GM12891 (cell line): ENCODE measurements at regions not wholly inside any gene's neighbourhood (a gene's known extent, or its start where the extent isn't known, plus 50 kb on each side); places are given as distances from the start of the nearest gene placed in this dataset.

Experiments
- DNase-seq: peaks from one replicate; pipeline ENCODE4 v3.0.0; 2011; ENCODE audit warnings: low spot score; ENCODE audit not compliant: insufficient read length
- FAIRE-seq: peaks from 2 replicates; lab custom pipeline; 2011; peaks lifted over from hg19 to GRCh38; lab: Jason Lieb, UNC
- PAX5 ChIP-seq: IDR thresholded peaks from 2 replicates; pipeline ENCODE4 v1.6.1; 2011; ENCODE audit warnings: low read length, moderate library complexity, mild to moderate bottlenecking; ENCODE audit not compliant: insufficient read depth, severe bottlenecking
- POLR2A ChIP-seq: IDR thresholded peaks from 2 replicates; pipeline ENCODE4 v1.6.1; 2011; ENCODE audit warnings: low read depth, low read length, control low read depth
- POLR2AphosphoS5 ChIP-seq: IDR thresholded peaks from 2 replicates; pipeline ENCODE4 v1.6.1; 2011; ENCODE audit warnings: low read depth, low read length, control low read depth
- POU2F2 ChIP-seq: IDR thresholded peaks from 2 replicates; pipeline ENCODE4 v1.6.1; 2011; ENCODE audit warnings: low read depth, mild to moderate bottlenecking, control low read depth, low read length, moderate library complexity
- SPI1 ChIP-seq: IDR thresholded peaks from 2 replicates; pipeline ENCODE4 v1.6.1; 2011; ENCODE audit warnings: low read depth, low read length, control low read depth
- TAF1 ChIP-seq: IDR thresholded peaks from 2 replicates; pipeline ENCODE4 v1.6.1; 2011; ENCODE audit warnings: low read depth, low read length, control low read depth

DNA sequence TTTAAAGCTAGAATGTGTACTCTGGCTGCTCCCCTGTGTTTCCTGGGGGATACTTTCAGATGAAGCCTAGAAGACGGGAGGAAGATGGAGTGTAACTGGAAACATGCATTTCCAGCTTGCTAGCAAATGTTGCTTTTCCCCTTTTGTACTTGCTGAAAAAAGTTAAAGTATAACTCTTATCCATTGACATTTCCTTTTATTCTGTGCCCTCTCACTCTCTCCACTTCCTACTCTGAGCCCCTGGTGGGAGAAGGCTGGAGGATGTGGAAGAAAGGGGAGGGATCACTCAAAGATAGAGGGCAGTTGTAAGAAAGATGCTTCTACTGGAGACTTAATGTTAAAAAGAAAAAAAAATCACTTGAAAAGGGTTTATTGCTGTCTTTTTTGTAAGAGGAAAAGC lies 396.5 kb downstream of the DTHD1 start:
- TF ChIP-seq TAF1 = no peak
- no peak for TF ChIP-seq PAX5
- TF ChIP-seq SPI1 = no peak
- no peak for TF ChIP-seq POLR2AphosphoS5
- TF ChIP-seq POLR2A = no peak
- no peak for TF ChIP-seq POU2F2
- FAIRE-seq (no peak), DNase-seq (no peak)

DNA sequence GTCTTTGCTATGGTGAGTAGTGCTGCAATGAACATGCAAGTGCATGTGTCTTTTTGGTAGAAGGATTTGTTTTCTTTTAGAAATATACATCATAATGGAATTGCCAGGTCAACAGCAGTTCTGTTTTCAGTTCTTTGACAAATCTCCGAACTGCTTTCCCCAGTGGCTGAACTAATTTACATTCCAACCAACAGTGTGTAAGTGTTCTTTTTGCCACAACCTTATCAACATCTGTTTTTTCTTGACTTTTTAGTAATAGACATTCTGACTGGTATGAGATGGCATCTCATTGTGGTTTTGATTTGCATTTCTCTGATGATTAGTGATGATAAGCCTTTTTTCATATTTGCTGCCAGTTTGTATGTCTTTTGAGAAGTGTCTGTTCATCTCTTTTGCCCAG lies 406.3 kb downstream of the DTHD1 start:
- DNase-seq = no peak
- no peak for TF ChIP-seq PAX5
- no peak for TF ChIP-seq POLR2A
- TF ChIP-seq POLR2AphosphoS5 = no peak
- TF ChIP-seq POU2F2 = no peak
- no peak for TF ChIP-seq SPI1
- no peak for TF ChIP-seq TAF1
- no peak for FAIRE-seq

DNA sequence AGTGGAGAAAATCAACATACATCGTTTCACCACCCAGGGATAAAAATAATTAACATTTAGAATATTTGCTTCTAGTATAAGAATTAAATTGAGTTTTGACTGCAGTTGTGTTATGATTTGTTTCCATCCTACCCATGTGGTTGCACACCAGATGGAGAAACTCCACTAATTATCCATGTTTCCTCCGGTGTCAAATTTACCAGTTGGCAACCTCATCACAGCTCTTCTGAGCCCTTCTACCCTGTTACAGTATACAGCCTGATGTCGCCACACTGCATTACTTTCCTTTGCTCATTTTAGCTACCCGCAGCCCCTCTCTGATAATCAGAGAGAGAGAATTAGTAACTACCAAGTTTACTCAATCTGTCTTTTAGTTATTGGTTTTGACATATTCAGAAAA lies 411.2 kb downstream of the DTHD1 start:
- TF ChIP-seq POLR2A (no peak), TAF1 (no peak), POU2F2 (no peak), POLR2AphosphoS5 (no peak), SPI1 (no peak), PAX5 (no peak)
- DNase-seq (no peak), FAIRE-seq (no peak)

DNA sequence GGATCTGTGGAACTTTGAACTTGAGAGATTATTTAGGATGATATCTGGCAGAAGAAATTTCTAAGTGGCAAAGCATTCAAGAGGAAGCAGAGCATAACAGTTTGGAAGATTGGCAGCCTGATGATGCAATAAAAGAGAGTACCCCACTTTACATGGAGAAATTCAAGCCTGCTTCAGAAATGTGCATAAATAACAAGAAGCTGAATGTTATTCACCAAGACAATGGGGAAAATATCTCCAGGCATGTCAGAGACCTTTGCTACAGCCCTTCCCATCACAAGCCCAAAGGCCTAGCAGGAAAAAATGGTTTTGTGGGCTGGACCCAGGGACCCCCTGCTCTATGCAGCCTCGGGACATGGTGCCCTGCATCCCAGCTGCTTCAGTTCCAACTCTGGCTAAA lies 420.8 kb downstream of the DTHD1 start:
- no peak for FAIRE-seq
- TF ChIP-seq POU2F2 = no peak
- TF ChIP-seq POLR2AphosphoS5 = no peak
- TF ChIP-seq SPI1 = no peak
- TF ChIP-seq TAF1 = no peak
- no peak for TF ChIP-seq PAX5
- no peak for TF ChIP-seq POLR2A
- no peak for DNase-seq

DNA sequence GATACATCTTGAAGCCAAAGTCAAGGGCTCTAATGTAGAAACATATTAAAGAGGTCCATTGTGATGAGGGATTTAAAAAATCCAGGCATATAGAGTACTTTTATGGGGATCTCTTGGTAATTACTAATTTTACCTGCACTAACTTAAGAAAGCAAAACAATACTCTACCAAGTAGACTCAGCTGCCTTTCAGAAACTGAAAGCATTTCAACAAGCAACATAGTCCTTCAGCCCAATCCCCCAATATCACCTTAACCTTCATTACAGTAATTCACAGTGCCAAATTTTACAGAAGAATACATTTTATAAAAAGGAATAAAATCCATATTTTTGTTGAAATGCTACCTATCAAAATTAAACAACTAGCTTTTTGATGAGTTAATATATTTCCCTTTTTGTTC lies 422.9 kb downstream of the DTHD1 start:
- no peak for TF ChIP-seq PAX5
- FAIRE-seq (no peak), DNase-seq (no peak)

DNA sequence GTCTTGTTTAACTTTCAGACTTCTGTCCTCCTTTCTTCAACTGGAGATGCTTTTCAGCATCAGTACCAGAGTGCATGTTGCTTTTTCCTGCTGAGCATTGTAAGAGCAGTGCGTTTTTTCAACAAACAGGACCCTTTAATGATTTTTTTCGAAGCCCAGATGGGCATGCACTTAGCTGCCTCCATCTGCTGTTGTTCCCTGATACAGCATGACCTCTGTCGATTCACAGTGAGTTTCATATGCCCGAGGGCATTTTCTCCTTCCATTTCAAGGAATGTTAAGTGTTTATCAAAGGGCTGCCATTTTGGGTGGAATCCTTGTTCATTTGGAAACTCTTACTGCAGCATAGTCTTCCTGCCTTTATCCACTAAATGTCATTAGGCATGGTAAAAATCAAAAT lies 428.6 kb downstream of the DTHD1 start:
- FAIRE-seq (no peak), DNase-seq (no peak)
- TF ChIP-seq POLR2A = no peak
- no peak for TF ChIP-seq POLR2AphosphoS5
- no peak for TF ChIP-seq TAF1
- no peak for TF ChIP-seq SPI1
- no peak for TF ChIP-seq PAX5
- TF ChIP-seq POU2F2 = no peak

DNA sequence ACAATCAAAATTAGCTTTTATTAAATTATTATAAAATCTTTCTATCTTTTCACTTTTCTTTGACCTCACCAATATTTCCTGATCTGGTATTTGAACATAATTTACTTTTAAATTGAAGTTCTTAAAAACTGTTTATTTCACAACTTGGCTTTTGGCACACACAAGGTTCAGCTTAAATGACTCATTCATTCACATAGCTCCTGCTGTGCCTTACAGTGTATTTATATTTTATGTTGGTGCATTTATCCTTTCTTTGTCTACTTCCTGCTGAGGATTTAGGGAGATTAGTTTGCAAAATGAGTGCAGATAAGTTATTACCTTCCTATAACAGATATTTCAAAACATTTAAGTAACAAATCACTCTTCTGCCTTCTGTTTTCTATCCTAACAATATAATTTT lies 430.6 kb downstream of the DTHD1 start:
- TF ChIP-seq TAF1 (no peak), PAX5 (no peak), POU2F2 (no peak), SPI1 (no peak), POLR2A (no peak), POLR2AphosphoS5 (no peak)
- DNase-seq (no peak), FAIRE-seq (no peak)

DNA sequence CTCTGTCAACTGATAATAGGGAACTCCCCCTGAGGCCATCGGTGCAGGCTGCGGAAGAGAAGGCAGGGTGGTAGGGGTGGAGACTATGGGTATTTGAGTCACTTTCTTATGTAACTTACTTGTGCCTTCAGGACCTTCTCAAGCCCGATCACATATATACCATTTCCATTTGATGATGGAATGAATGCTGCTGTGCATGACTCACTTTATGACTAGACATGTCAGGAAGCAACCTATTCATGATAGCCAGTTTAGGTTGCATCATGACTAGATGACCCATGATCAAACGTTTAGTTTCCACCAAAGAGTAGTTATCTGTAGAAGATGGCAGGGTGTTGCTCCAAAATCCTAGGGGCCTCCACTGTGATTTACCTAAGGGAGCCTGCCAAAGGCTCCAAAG lies 435.5 kb downstream of the DTHD1 start:
- DNase-seq = no peak
- no peak for FAIRE-seq
- no peak for TF ChIP-seq POLR2A
- TF ChIP-seq PAX5 = no peak
- TF ChIP-seq SPI1 = no peak
- no peak for TF ChIP-seq POLR2AphosphoS5
- no peak for TF ChIP-seq POU2F2
- no peak for TF ChIP-seq TAF1

DNA sequence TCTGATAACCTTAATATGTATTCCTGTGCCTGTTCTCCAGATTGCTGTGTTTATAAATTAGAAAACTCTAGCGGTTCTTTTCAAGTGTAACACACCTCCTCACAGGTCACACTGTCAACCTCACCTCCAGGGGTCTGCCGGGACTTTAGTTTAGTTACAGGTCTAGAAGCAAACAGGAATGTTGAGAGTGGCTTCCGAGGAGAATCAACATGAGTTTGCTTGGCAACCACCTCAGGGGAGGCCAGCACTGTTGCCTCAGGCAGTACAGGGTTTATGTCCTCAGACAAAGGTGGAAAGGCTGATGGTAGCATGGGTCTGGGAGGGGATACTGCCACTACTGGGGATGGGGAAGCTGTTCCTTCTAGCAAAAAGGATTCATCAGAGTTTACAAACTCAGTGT lies 438.0 kb downstream of the DTHD1 start:
- DNase-seq (no peak), FAIRE-seq (no peak)
- TF ChIP-seq PAX5 = no peak
- no peak for TF ChIP-seq TAF1
- TF ChIP-seq POU2F2 = no peak
- no peak for TF ChIP-seq SPI1
- no peak for TF ChIP-seq POLR2AphosphoS5
- TF ChIP-seq POLR2A = no peak

DNA sequence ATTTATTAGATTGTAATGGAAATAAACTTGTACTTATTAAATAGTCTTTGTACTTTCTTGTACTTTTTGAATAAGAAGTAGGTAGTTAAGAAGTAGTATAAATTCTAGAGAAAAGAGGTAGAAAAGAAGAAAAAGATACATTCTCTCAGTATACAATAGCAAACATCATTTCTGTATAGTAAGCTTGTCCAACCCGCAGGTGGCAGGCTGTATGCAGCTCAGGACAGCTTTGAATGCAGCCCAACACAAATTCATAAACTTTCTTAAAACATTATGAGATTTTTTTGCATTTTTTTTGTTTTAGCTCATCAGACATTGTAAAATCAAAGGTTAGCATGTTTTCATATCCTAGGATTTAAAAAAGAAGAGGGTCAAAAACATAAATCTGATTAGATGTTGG lies 441.6 kb downstream of the DTHD1 start:
- no peak for TF ChIP-seq POLR2AphosphoS5
- TF ChIP-seq POU2F2 = no peak
- TF ChIP-seq PAX5 = no peak
- TF ChIP-seq POLR2A = no peak
- no peak for TF ChIP-seq TAF1
- no peak for TF ChIP-seq SPI1
- FAIRE-seq = no peak
- no peak for DNase-seq
